VCaP (cell line): ENCODE measurements at regions not wholly inside any gene's neighbourhood (a gene's known extent, or its start where the extent isn't known, plus 50 kb on each side); places are given as distances from the start of the nearest gene placed in this dataset.
"Not testable (repeated sequence)": the region's sequence is repeated elsewhere in the genome, so short reads cannot be mapped to it uniquely, and the experiment has no call there.

Source experiments
- H3K27ac ChIP-seq: fragments of 450-650 bp; 2 replicates; pipeline ENCODE4 v1.5.1; 2017
- TF ChIP-seq, protein P1 (sequence below): fragments of 450-650 bp; conservative IDR thresholded peaks from 2 replicates; pipeline ENCODE4 v1.5.1; 2017; ENCODE audit warnings: mild to moderate bottlenecking, moderate library complexity

DNA sequence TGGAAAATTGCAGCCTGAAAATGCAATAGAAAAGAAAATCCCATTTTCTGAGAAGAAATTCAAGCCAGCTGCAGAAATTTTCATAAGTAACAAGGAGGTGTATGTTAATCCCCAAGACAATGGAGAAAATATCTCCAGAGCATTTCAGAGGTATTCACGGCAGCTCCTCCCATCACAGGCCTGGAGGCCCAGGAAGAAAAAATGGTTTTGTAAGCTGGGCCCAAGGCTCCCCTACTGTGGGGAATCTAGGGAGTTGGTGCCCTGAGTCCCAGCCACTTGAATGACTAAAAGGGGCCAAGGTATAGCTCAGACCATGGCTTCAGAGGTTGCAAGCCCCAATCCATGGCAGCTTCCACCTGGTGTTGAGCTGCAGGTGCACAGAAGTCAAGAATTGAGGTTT, 93.3 kb upstream of the ZNF267 start:
- H3K27ac ChIP-seq: no peak overlapping the region
- TF ChIP-seq, protein P1, sequence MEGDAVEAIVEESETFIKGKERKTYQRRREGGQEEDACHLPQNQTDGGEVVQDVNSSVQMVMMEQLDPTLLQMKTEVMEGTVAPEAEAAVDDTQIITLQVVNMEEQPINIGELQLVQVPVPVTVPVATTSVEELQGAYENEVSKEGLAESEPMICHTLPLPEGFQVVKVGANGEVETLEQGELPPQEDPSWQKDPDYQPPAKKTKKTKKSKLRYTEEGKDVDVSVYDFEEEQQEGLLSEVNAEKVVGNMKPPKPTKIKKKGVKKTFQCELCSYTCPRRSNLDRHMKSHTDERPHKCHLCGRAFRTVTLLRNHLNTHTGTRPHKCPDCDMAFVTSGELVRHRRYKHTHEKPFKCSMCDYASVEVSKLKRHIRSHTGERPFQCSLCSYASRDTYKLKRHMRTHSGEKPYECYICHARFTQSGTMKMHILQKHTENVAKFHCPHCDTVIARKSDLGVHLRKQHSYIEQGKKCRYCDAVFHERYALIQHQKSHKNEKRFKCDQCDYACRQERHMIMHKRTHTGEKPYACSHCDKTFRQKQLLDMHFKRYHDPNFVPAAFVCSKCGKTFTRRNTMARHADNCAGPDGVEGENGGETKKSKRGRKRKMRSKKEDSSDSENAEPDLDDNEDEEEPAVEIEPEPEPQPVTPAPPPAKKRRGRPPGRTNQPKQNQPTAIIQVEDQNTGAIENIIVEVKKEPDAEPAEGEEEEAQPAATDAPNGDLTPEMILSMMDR: no peak

DNA sequence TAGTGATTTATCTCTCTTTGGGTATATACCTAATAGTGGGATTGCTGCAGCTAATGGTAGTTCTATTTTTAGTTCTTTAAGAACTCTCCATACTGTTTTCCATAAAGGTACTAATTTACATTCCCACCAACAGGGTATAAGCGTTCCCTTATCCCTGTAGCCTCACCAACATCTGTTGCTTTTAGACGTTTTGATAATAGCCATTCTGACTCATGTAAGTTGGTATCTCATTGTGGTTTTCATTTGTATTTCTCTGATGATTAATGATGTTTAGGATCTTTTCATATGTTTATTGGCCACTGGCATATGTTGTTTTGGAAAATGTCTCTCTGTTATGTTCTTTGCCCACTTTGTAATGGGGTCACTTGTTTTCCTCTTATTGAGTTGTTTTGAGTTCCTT, 88.5 kb upstream of the ZNF267 start:
- H3K27ac ChIP-seq: no peak overlapping the region
- TF ChIP-seq, protein P1: no peak

DNA sequence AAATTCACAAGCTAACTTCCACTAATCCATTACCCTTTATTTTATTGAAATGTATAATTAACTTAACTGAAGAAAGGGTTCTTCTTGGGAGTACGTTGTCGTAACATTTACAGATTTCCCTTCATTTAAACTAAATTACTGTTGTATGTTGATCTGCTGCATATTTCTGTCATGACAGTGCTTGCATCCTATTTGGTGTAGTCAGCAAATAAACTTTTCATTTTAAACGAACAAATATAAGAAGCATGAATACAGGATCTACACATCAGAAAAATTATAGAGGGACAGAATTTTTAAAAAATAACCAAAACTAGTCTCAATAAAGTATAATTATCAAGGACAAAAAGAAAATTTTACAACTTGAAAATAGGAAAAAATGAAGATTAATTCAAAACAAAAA, 66.5 kb upstream of the ZNF267 start:
- H3K27ac ChIP-seq: no peak overlapping the region
- TF ChIP-seq, protein P1: no peak

DNA sequence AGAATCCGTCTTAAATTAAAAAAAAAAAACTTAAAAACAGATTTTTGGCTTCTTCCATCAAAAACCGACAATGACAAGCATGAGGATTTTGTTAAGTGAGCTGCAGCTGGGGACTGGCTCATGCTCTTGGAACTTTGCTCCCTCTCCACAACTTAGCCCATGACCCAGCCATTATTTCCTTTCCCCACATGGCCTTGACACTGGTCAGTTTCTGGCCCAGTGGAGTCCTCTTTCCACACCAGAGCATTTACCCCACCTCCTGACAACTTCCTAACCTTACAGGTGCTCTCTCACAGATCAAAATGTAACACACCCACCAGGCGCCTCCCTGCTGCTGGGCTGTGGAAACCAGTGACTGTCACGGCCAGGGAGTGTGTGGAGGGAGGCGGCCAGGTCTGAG, 62.7 kb upstream of the ZNF267 start:
- H3K27ac ChIP-seq: no peak overlapping the region
- TF ChIP-seq, protein P1: no peak

DNA sequence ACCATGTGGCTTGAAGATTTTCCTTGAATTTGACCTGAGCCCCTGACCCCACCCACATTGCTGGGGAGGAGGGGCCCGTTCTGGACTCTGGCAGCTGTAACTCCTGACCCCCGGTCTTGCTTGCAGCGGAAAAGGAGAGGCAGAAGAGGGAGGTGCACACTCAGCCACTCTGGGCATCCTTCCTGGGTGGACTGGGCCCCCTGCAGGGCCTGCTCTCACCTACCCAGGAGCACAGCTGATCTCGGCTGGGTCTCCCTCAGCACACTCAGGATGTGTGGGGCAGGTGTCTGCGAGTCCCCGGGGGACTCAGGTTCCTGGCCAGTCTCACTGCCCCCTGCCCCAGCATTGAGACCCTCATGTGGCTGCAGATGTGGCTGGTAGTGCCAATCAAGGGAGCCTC, 57.5 kb upstream of the ZNF267 start:
- H3K27ac ChIP-seq: not testable (repeated sequence)

DNA sequence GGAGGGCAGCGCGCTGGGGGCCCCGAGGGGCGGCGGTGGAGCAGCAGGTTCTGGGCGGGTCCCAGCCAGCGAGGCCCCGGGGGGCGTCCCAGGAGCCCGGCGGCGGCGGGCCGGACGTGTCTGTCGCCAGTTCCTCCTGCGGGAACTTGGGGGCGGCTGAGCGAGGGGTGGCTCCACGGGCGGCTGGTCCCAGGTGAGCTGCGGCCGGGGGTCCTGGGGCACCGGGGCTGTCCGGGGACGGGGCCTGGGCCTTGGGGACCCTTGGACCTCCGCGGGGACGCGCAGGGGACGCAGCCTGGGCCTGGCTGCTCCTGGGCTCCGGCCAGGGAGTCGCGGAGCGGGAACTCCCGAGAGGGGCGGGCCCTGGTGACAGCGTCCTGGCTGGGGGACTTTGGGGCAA, 54.2 kb upstream of the ZNF267 start:
- H3K27ac ChIP-seq: no peak overlapping the region
- TF ChIP-seq, protein P1: no peak

DNA sequence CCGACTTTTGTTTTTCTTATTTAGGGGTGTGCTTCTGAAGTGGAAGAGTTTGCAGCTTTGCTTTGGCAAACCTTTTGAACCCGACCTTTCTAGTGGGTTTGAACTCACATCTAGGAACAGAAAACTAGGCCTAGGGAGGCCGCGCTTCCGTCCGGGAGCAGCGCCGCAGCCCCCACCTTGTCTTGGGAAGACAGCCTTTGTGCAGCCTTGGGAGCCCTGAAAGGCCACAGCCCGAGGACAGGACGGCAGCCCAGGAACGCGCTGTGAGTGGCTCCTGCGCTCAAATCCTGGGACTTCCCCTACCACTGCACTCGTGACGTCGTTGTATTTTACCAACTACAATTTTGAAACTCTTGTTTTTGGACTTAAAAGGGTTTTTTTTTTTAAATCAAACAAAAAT, 53.7 kb upstream of the ZNF267 start:
- H3K27ac ChIP-seq: no peak overlapping the region
- TF ChIP-seq, protein P1: no peak
